Prostate gland (tissue), 2 donors: ENCODE measurements at regions not wholly inside any gene's neighbourhood (a gene's known extent, or its start where the extent isn't known, plus 50 kb on each side); places are given as distances from the start of the nearest gene placed in this dataset.

Experiments
- DNase-seq: peaks from one replicate; pipeline ENCODE4 v3.0.0-alpha.2; 2019; ENCODE audit warnings: low spot score
- H3K27ac ChIP-seq, 2 donors: fragments of 200-600 bp; sonication (generic); 2 replicates each; pipeline ENCODE4 v1.5.1; 2017 to 2019
- H3K27me3 ChIP-seq: fragments of 200-600 bp; sonication (generic); replicated peaks from 2 replicates; pipeline ENCODE4 v1.5.1; 2019; ENCODE audit not compliant: insufficient read depth
- H3K36me3 ChIP-seq, 2 donors: fragments of 200-600 bp; sonication (generic); 1 replicate in 1 of 2; 2 replicates in 1 of 2; pipeline versions ENCODE4 v1.5.1 to v1.8.1; 2017 to 2019
- H3K4me1 ChIP-seq: fragments of 200-600 bp; sonication (generic); replicated peaks from 2 replicates; pipeline ENCODE4 v1.5.1; 2019
- H3K4me3 ChIP-seq, 2 donors: fragments of 200-600 bp; sonication (generic); 2 replicates each; pipeline ENCODE4 v1.5.1; 2017 to 2019
- H3K9me3 ChIP-seq: fragments of 200-600 bp; sonication (generic); 2 replicates; pipeline ENCODE4 v1.5.1; 2017
- POLR2A ChIP-seq: fragments of 450-650 bp; IDR thresholded peaks from one replicate; pipeline ENCODE4 v1.6.1; 2016; ENCODE audit warnings: antibody characterized with exemption, mild to moderate bottlenecking
- POLR2AphosphoS5 ChIP-seq: sonication (generic); formaldehyde crosslinking; IDR thresholded peaks from one replicate; pipeline ENCODE4 v1.6.1; 2017; ENCODE audit warnings: antibody characterized with exemption
- WGBS: methylation state at CpG from one replicate; pipeline ENCODE4 v1.1.5; 2018; 5-methylcytosine and 5-hydroxymethylcytosine counted together
- intact Hi-C: fragments of 100-400 bp; cut with DNase I; formaldehyde crosslinking; loops from one replicate; pipeline ENCODE4 v1.14.2; 2022
- TF ChIP-seq, protein P1 (sequence below), 4 experiments: fragments of 200-600 bp in 2 of 4; fragments of 450-650 bp in 2 of 4; sonication (generic) in 2 of 4; IDR thresholded peaks; 1 replicate in 3 of 4; 2 replicates in 1 of 4; pipeline ENCODE4 v1.5.1; 2016 to 2019; ENCODE audit warnings: antibody characterized with exemption in 4 of 4, mild to moderate bottlenecking in 2 of 4, moderate library complexity in 2 of 4

DNA sequence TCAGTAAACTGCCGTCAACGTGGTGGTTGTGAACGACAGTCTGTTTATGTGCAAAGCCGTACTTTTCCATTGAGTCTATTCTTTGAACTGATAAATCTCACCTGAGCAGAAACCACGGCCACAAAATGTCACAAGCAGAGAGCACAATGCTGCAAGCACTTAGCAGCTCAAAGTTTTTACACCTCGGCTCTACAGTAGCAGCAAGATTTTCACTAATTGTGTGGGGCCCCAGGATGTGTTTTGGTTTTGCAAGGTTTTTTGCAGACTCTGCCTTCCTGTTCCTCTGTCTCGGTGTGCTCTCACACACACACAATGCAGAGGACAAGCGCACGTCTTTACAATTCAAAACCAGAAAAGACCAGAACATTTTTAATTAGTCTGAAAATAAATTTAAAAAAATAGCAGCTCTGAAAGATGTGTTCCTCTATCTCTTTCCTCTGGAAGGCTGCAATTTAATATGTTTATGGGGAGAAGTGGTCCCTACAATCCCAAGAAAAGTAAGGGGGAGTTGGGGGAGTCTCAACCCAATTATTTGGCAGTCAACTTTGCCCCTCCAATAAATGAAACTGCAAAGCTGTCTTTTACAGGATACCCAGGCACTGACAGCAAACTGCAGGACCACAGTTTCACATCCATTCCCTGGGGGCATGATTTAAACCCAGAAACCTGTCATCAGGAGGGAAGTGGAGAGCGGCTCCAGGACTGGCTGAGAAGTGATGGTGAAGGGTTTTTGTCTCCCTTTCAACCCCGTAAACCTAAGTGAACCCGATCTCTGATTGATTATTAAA is 73.8 kb upstream of the SFMBT2 start:
- no peak for DNase-seq
- Histone ChIP-seq H3K27ac (no peak overlapping the region), H3K36me3 (no peaks in the 10 kb centered on the region), H3K4me3 (no peak overlapping the region), H3K9me3 (no peaks in the 10 kb centered on the region), H3K4me1 (no peaks in the 10 kb centered on the region), H3K27me3 (no peaks in the 10 kb centered on the region)
- WGBS, result 32% methylated on average over 12 of the region's 12 CpGs
- intact Hi-C loops, result no loop called here
- TF ChIP-seq, protein P1, sequence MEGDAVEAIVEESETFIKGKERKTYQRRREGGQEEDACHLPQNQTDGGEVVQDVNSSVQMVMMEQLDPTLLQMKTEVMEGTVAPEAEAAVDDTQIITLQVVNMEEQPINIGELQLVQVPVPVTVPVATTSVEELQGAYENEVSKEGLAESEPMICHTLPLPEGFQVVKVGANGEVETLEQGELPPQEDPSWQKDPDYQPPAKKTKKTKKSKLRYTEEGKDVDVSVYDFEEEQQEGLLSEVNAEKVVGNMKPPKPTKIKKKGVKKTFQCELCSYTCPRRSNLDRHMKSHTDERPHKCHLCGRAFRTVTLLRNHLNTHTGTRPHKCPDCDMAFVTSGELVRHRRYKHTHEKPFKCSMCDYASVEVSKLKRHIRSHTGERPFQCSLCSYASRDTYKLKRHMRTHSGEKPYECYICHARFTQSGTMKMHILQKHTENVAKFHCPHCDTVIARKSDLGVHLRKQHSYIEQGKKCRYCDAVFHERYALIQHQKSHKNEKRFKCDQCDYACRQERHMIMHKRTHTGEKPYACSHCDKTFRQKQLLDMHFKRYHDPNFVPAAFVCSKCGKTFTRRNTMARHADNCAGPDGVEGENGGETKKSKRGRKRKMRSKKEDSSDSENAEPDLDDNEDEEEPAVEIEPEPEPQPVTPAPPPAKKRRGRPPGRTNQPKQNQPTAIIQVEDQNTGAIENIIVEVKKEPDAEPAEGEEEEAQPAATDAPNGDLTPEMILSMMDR (IDR thresholded peaks at IDR 0.05), result no peak
- TF ChIP-seq POLR2AphosphoS5 (no peak), POLR2A (no peak)

DNA sequence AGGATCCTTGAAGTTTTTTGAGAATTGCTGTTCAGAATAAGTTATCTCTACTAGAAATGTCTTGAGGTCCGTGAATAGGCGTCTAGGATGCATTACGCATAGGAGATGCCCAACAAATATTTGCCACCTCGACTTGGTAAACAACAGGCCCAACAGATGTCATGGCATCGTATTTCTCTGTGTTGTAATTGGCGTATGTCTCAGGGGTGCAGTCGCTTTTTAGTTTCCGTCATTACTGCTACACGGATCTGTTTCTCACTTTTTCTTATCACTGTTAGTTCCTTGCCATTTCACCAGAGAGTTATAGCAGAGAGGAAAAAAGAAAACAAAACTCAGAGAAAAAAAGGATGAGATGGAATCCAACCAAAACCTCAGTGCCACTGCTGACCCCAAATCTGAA is 73.0 kb upstream of the SFMBT2 start:
- intact Hi-C loops, result no loop called here
- Histone ChIP-seq H3K4me3 (no peak overlapping the region), H3K27ac (no peak overlapping the region), H3K27me3 (no peaks in the 10 kb centered on the region), H3K4me1 (no peaks in the 10 kb centered on the region), H3K36me3 (no peaks in the 10 kb centered on the region), H3K9me3 (no peaks in the 10 kb centered on the region)
- no peak for DNase-seq
- 83% methylated on average over 9 of the region's 9 CpGs for WGBS
- TF ChIP-seq POLR2A (no peak), POLR2AphosphoS5 (no peak)
- TF ChIP-seq, protein P1 (IDR thresholded peaks at IDR 0.05), result no peak

DNA sequence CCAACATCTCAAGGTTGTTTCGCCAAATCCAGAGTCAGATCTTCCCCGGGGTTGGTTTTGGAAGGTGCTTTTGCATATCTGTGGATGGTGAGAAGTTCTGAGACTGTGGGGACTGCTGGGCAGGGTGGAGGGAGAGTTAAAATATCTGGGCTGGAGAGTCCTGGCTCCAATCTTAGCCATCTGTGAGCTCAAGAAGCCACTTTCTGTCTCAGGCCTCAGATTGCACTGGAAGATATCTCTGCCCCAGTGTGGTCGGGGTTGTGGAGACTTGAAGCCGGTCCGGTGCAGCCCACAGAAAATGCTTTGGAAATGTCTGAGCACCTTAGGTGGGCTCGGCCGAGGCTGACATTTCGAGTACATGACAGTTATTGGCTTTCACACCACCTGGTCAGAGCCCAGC is 72.2 kb upstream of the SFMBT2 start:
- intact Hi-C loops, result no loop called here
- Histone ChIP-seq H3K4me3 (no peak overlapping the region), H3K9me3 (no peaks in the 10 kb centered on the region), H3K4me1 (no peaks in the 10 kb centered on the region), H3K36me3 (no peaks in the 10 kb centered on the region), H3K27ac (no peak overlapping the region), H3K27me3 (no peaks in the 10 kb centered on the region)
- no peak for DNase-seq
- 93% methylated on average over 8 of the region's 8 CpGs for WGBS
- TF ChIP-seq, protein P1 (IDR thresholded peaks at IDR 0.05), result no peak

DNA sequence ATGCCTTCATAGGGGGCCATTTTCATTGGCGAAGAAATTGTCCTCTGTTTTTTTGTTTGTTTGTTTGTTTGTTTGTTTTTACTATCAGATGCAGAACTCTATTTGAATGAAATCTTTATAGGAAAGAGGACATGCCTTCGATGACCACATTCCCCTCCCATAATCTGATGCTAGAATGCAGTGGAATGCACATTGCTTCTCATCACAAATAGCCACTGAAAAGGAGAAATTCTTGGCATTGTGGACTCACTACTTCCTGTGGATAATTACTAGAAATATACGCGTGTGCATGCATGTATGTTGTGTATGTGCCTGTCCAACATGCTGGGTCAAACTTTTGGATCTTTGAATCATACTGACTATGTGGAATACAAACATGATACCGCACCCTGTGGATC is 70.5 kb upstream of the SFMBT2 start:
- Histone ChIP-seq H3K4me3 (no peak overlapping the region), H3K4me1 (no peaks in the 10 kb centered on the region), H3K27ac (no peak overlapping the region), H3K9me3 (no peaks in the 10 kb centered on the region), H3K27me3 (no peaks in the 10 kb centered on the region), H3K36me3 (no peaks in the 10 kb centered on the region)
- no peak for DNase-seq
- intact Hi-C loops, result no loop called here
- TF ChIP-seq POLR2A, result no peak
- WGBS, result 54% methylated on average over 5 of the region's 5 CpGs

DNA sequence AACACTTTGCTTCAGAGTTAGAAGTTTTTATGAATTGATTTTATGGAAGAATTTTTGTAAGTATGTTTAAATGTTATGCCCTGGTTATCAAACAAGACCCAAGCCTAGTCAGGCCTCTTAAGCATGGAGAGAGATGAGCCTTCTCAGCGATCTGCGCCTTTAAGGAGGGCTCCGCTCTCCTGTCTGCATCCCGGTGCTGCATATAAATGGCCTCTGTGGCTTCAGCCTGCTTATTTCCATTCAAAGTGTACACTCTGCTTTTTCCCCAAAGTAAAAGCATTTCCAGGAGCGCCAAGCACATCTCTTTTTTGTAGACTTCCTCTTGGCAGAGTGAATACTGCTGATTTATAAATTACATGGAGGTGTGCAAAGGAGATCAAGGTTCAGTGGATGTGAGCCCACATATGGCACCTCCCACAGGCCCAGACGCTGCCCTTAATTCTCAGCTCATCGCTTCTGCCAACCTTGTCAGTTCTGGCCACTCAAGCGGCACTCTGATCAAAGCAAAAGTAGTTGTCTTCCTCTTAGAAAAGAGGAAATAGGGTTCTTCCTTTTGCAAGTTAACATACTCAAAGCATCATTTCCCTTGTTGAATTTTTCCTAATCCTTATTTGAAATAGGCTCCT is 70.0 kb upstream of the SFMBT2 start:
- intact Hi-C loops, result no loop called here
- no peaks in the 10 kb centered on the region for H3K4me1 ChIP-seq
- H3K27ac ChIP-seq, result no peak overlapping the region
- H3K9me3 ChIP-seq, result no peaks in the 10 kb centered on the region
- TF ChIP-seq, protein P1 (IDR thresholded peaks at IDR 0.05), result no peak
- TF ChIP-seq POLR2AphosphoS5 (no peak), POLR2A (no peak)
- no peak overlapping the region for H3K4me3 ChIP-seq
- no peaks in the 10 kb centered on the region for H3K36me3 ChIP-seq
- WGBS, result 61% methylated on average over 8 of the region's 8 CpGs
- no peaks in the 10 kb centered on the region for H3K27me3 ChIP-seq
- no peak for DNase-seq
